HG03457 (cell line): ENCODE measurements at regions not wholly inside any gene's neighbourhood (a gene's known extent, or its start where the extent isn't known, plus 50 kb on each side); places are given as distances from the start of the nearest gene placed in this dataset.

ENCODE experiments used
- ATAC-seq: cut with Tn5 transposase; IDR thresholded peaks from one replicate; pipeline ENCODE4 v1.9.1; 2021; ENCODE audit warnings: moderate number of reproducible peaks; ENCODE audit not compliant: unreplicated experiment

DNA sequence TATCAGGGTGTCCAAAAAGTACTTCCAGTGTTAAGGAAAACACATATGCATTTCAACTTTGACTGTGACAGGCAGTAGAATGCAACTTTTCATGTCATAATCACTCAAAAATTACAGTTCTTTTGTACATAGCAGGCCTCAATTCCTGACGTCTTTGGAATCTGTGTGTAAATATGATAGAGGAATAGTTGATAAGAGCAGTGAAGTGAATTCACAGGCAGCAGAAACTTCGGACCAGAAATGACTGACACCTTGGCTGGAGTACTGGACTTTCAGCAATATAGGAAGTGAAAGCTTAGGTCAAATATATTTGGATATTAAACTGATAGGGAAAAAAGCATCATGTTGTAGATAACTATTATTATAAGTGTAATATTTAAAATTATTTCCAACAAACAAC, 1741.2 kb upstream of the PCDH20 start:
- ATAC-seq = no peak

DNA sequence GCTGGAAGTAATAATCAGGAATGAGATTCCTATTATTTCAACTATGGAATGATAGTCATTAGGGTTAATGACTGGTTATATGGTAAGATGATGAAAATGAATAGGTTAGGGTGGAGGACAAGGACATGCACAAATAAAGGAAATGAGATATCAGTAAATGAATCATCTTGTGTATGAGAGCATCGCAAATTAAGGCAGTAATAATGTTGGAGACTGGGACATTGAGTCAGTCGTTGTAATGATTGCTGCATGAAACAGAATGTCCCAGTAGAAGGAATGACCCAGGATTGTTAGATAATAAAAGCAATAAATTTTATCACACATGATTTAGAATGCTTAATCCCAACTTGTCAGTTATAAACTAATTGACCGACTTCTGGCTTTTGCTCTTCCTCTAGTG, 1733.7 kb upstream of the PCDH20 start:
- ATAC-seq = no peak

DNA sequence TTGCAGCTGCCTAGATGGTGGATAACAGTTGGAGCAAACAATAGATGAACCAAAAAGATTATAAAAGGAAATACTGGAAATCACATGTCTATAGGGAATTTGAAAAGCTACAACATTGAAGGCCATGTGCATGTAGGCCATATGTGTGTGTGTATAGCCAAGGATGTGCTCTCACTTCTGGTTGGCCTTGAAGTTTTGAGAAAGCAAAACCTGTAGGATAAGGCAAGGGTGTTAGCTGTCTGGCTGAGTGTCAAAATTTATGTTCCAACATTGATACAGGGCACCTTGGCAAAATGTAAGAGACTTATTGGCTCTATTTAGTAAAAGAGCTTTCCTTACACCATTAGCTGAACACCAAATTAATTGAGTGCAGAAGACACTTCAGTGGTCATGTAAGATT, 1723.6 kb upstream of the PCDH20 start:
- no peak for ATAC-seq

DNA sequence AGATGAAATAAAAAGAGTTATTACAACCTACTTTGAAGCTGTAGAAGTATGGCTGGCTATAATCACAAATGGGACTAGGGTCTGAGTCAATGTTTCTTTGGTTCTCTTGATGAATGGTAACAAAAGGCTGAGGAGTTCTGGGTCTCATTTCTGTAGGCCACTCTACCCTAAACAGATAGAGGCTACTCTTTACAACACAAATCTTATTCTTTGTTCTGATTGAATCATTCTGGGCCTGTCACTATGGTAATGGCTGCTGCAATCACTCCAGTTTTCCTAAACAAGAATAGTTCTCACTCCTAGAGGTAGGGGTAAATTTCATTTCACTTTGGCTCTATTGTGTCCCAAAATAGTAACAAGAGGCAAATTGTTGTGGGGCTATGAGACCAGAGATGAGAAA, 1714.3 kb upstream of the PCDH20 start:
- no peak for ATAC-seq

DNA sequence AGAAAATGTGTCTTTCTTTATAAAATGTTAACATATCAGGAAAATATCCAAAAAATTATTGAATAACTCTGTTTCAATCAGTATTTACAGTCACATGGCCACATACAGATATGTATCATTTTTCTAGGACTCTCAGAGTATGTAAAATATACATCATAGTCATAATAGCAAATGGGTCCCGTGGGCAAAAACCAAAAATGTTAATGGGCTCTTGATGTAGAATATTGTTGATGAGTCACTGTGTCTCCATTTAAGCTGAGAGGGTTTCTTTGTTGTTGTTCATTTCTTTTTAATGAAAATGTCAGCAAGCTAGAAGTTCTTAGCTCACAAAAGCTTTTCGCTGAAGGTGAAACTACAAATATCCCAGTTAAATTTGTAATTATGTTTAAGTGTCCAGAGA, 1713.1 kb upstream of the PCDH20 start:
- no peak for ATAC-seq

DNA sequence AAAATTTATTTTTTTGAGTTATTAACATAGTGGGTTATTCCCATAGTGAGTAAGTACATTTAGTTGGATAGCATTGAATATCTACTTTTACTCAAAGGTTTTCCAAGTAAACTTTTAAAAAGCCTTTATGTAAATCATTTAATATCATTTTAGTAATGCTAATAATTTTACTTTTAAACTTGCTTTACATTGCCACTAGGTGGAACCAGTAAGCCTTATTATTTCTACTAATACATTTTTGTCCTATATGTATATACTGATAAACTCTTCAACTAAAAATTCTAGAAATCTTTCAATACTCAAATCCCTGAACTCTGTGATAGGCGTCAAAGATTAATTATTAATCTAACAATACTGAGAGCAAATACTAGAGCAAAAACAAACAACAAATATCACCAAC, 1709.2 kb upstream of the PCDH20 start:
- ATAC-seq = no peak

DNA sequence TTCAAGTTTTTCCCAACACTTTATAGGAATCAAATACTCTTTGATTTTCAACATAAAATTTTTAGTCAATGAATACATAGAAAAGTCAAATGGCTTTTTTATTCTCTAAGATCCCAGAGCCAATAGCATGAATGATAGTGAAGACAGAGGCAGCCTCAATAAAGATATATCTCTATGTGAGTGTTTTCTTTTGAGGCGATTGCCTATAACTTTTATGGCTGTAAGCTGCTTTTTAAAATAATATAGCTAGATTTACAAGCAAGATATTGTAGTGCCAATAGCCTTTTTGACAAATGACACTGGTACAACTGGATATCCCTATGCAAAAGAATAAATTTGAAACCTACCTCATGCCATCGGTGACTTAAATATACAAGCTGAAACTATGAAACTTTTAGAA, 1705.2 kb upstream of the PCDH20 start:
- no peak for ATAC-seq

DNA sequence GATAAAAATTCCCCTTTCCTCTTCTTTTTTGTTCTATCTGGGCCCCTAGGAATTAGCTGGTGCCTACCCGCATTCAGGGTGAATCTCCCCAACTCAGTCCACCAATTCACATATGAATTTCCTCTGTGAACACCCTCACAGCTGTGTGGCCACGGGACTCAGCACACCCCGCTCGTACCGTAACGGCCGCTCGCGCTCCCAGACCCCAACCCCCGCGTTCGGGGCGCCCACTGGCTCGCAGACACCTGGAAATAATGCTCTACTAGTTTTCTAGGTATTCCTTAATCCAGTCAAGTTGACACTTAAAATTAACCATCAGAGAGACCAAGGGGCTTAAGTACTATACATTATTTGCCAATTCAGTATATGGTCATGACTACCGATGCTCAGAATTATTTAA, 1702.1 kb upstream of the PCDH20 start:
- ATAC-seq = no peak

DNA sequence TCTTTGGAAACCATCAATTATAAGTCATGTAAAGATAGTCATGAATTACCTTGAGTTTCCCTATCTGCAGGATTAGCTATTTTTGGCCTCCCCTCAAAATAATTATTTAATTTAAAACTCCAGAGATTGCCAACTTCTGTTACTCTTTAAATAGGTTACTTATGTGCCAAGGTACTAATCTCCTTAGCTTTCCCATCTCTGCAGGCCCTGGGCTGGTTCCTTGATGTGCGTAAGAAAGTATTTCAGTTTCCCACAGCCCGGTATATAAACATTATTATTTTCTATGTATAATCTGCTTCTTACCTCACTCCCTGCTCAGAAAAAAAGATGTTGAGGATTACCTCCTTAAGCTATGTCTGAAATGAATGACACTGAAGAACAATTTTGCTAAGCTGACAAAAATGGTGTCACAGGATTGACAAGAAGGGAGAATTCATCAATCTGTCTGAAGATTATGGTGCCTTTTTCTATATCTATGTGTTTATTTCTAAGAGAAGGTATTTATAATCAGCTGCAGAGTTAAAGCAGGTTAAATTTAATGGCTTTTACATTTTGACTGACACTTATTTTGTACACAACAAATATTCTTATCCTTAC, 1697.2 kb upstream of the PCDH20 start:
- ATAC-seq = no peak

DNA sequence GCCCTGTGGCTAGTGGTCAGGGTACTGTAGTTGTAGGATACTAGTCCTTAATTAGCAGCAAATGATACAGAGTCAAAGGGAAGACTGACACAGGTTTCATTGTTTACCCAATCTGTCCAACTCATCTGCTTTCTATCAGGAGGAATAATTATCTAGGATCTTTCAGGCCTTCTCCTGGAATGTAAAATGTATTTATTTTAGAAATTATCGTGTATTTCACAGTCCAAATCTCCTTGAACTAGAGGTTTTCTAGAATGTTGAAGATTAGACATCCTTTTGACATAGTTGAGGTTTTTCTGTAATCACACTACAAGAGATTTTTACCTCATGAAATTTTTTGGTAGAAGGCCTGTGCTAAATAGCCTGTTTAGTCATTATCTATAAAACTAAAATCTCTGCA, 1694.8 kb upstream of the PCDH20 start:
- no peak for ATAC-seq

DNA sequence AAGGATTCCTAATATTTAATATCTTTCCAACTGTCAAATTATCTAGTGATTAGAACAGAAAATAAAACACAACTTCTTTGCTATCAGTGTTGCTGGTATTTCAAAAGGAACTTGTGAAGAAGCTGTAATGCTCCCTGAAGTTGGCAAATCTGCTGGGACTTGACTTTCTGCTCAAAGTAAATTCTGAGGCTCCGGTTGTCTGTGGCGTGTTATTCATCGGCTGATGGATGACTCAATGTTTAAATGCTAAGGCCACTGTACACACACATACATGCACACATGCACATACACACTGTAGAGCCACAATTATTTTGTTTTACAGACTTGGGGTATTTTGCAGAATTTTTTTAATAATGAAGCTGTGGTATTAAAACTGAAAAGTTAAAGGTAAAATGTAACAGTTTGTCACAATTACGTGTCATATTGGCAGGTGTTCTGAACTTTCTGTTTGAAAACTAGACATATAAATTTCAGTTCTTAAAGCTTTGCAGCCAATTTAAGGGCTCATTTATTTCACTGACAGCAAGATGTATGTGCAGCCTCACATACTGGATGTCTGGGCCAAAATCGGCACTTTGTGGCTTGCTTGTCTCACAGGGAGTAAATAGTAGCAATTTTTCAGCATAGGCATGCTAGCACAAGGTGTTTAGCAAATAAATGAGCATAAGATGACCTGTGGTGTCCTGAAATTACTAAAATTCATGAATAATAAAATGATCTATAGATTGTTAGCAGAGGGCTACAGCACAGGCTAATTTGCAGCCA, 1691.7 kb upstream of the PCDH20 start:
- ATAC-seq = no peak

DNA sequence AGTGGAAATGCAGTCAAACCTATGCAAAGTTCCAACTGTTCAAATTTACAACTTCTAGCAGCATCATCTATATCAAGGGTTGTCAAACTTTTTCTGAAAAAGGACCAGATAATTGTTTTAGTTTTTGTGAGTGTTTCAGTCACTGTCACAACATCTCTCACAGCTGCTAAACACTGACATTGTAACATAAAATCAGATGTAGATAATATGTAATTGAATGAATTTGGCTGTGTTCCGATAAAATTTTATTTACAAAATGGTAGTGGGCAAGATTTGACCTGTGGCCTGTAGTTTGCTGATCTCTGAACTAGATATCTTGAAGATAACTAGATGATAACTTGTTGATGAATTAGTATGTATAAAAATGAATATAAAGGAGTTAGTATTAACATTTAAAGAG, 1679.1 kb upstream of the PCDH20 start:
- no peak for ATAC-seq

DNA sequence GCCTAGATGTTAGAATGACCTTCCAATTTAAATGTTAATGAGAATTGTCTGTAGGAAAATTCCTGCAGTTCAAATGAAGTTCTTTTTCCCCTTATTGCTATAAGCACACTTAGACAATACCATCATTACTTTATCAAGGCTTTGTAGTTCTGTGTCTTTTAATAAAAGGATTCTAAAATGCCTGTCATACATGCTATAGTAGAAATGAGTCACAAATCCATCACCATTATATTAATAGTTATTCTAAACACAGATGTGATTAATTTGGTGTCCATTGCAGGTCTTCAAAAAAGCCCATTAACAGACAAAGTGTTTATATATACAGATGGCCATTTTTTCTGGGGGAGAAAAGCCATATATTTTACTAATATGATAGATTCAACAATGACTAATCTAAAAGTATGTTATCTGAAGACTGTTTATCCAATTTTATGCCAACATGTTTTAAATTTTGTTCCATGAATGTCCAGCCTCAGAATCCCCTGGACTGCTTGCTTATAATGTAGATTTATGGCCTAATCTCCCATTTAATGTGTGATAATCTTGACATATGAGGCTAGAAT, 1678.3 kb upstream of the PCDH20 start:
- ATAC-seq = no peak

DNA sequence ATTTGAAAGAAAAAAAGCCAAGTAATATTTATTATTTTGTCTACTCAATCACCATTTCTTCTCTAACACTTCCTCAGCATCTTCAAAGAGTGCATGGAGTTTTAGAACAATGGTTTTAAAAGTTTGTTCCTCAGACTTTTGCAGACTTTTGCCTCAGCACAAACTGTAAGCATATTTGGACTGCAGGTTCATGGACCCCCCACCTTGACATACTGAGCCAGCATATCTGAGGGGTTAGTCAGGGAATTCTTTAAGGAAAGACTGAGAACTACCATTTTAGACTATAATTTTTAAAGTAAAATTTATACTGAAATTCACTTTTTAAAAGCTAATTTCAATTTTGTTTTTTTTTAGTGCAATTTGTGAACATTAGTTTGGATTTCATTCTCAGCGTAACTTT, 1676.8 kb upstream of the PCDH20 start:
- no peak for ATAC-seq

DNA sequence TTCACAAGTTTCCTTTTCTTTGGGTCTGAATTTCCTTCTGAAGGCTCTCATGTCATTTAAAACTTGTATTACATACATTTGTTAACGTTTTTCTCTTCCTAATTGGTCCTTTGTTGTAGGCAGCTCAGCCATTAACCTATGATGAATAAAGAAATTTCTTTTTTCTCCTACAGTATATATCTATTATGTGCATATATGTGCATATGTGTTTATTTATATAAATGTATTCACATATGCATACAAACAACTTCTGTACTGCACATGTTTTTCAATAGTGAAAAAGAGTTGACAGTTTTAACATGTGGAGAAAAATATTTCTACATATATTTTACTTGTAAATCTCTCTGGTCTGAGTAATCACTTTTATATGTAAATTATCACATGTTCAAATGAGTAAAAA, 1674.9 kb upstream of the PCDH20 start:
- no peak for ATAC-seq

DNA sequence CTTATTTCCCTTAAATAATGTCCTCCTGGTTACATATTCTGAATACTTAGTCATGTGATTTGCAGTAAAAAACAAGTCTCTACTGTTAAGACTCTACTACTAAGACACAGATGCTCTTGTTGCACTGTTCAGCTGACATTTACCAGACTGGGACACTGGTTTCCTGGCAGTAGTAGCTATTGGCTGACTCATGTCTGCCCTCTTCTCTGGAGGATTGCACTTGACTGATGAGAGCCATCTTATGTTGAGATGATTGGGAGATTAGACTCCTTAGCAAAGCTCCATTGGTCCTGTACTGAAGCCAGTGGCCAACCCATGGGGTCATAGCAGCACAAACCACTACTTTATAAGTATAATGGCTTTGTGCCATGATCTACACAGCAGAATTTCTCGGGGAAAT, 1672.6 kb upstream of the PCDH20 start:
- ATAC-seq = no peak

DNA sequence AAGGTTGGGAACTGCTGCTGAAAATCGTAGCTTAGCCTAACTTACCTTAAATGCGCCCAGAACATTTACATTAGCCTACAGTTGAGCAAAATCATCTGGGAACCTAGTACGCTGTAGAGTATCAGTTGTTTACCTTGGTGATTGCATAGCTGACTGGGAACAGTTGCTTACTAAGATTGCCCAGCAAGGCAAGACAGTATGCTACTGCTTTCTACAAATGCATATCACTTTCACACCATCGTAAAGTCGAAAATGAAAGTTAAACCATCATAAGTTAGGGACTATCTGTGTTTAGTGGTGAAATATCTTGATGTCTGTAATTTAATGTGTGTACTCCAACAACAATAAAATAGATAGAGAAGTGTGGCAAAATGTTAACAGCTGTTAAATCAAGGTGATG, 1670.6 kb upstream of the PCDH20 start:
- no peak for ATAC-seq

DNA sequence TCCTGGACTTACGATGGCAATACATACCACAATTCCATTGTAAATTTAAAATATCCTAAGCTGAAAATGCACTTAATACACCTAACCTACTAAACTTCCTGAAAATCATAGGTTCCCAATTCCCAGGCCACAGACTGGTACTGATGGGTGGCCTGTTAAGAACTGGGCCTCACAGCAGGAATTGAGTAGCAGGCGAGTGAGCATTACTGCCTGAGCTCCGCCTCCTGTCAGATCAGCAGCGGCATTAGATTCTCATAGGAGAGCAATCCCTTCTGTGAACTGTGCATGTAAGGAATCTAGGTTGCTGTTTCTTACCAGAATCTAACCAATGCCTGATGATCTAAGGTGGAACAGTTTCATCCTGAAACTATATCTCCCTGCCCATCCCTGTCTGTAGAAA, 1670.2 kb upstream of the PCDH20 start:
- no peak for ATAC-seq

DNA sequence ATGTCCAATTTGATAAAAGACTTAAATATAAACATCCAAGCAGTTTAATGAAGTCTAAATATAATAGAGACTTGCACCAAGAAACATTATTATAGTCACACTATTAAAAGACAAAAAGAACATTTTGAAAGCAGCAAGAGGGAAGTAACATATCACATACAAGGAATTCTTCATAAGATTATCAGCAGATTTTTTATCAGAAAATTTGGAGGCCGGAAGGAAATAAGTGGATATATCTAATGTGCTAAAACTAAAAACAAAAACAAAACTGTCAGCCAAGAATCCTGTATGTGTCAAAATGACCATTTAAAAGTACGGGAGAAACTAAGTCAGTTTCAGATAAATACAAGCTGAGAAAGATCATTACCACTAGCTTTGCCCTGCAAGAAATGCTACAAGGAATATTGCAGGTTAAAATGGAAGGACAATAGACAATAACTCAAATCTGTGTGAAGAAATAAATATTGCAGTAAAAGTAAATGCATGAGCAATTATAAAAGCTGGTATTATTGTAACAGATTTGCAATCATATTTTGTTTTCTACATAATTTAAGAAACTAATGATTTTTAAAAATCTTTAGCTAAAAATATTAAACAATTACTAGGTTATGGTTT, 1665.9 kb upstream of the PCDH20 start:
- no peak for ATAC-seq

DNA sequence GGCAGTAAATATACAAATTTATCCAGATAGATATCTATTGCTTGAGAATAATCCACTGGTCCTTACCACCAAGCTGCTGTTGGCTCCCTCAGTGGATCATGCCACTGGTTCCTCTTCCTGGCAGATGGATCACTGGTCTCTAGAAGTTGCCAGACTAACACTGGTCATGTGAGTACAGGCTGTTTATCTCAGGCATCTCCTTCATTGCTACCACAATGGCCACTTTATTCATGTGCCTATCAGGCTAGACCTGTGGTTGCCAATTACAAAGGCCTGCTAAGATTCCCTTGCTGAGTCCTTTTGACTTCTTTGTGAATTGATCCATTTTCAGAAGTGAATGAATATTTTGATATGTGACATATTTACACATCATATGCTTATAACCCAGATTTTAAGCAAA, 1659.5 kb upstream of the PCDH20 start:
- ATAC-seq = no peak

DNA sequence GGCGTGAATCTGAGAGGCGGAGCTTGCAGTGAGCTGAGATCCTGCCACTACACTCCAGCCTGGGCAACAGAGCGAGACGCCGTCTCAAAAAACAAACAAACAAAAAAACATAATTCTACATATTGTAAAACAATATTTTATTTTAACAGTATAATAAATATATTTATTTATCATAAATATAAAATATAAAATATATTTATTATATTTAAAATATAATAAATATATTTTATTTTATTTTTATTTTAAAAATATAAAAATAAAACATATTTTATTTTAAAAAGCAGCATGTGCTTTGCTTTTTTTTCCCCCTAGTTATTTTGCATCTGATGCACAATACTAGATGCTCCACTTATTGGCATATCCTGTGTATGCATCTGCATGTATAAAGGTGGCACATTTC, 1634.6 kb upstream of the PCDH20 start:
- no peak for ATAC-seq

DNA sequence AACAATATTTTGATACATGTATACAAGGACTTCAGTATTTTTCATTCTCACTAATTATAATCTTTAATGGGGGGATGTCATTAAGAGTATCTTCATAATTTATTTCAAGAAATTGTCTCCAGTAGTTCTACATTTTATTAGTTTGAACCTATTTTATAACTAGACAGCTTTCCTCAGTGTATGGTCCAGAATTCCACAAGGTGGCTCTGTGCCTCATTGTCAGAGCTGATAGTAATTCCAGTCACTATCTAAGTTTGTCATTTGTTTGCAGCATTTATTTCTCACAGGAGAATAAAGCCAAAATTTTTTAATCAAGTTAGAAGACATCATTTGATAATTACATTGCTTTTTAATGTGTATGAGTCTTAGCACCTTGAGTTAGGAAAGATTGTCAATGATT, 1633.0 kb upstream of the PCDH20 start:
- no peak for ATAC-seq
